ENCODE measurements at regions not wholly inside any gene's neighbourhood (a gene's known extent, or its start where the extent isn't known, plus 50 kb on each side); places are given as distances from the start of the nearest gene placed in this dataset.

DNA sequence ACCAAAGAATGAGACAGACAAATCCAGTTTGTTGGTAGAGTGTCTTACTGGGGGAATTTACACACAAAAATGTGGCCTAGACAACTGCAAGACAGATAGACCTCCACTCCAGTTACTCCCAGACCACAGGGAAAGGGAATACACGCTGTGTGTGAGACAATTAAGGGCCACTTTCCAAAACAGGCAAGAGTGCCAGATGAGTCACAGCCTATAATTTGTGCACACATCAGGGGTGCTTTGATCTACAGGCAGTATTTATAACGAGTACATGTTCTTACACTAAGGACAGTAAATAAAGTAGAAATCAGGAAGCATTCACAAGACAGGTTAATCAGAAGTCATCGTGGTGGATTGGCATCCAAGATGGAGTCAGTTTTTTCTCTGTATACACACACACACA is 114.8 kb downstream of the ZNF622 start:
- no peak for TF ChIP-seq CTCF (IDR thresholded peaks at IDR 0.05; ENCODE audit: insufficient read depth, low read depth, low read length, missing control alignments)
- no peak for DNase-seq (ENCODE audit: low read depth)
- H3K4me3 ChIP-seq (ENCODE audit: low read depth, low read length) = no peak overlapping the region

- no peak for TF ChIP-seq CTCF (IDR thresholded peaks at IDR 0.05; ENCODE audit: insufficient read depth, low read depth, low read length, missing control alignments)
- no peak for DNase-seq (ENCODE audit: low read depth)
- no peak overlapping the region for H3K4me3 ChIP-seq (ENCODE audit: low read depth, low read length)
These were observed 119.2 kb downstream of the ZNF622 start for GRCh38 chr5:16346380-16346779.

- no peak for TF ChIP-seq CTCF (IDR thresholded peaks at IDR 0.05; ENCODE audit: insufficient read depth, low read depth, low read length, missing control alignments)
- no peak overlapping the region for H3K4me3 ChIP-seq (ENCODE audit: low read depth, low read length)
- no peak for DNase-seq (ENCODE audit: low read depth)
These were observed 120.1 kb downstream of the ZNF622 start for GRCh38 chr5:16345454-16345853.

DNA sequence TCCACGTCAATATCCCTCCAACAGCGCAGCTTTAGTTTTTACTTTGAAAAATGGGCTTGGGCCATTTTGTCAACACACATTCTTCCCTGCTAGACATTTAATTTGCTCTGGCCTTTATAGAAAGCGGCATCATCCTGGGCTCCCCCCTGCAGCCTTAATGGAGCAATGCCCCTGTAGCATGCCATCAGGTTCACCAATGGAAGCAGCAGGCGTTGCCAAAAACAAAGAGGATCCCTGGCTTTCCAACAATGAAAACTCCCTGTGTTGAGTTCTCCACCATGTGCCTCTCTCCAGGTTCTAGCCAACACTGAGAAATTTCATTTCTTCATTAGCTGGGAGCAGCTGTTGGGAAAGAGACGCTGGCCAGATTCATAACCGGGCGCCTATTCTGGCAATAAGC is 139.5 kb downstream of the ZNF622 start:
- no peak for DNase-seq (ENCODE audit: low read depth)
- no peak for TF ChIP-seq CTCF (IDR thresholded peaks at IDR 0.05; ENCODE audit: insufficient read depth, low read depth, low read length, missing control alignments)
- no peak overlapping the region for H3K4me3 ChIP-seq (ENCODE audit: low read depth, low read length)

DNA sequence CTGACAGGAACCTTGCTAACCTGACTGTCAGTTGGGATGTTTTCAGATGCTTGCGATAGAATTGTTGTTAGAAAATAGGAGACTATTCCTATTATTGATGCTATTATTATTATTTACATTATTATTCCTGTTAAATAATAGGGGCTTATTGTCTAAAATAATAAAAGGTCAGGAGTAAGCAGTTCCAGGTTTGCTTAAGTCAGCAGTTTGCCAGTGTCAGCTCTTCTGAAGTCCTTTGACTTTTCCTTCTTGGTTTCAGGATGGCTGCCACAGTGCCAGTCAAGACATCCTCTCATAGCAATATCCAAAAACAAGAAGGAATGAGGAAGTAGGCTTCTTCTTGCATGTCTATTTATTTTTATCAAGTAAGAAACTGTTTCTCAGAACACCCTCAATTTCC is 141.7 kb upstream of the MARCHF11 start:
- H3K4me3 ChIP-seq (ENCODE audit: low read depth, low read length) = no peak overlapping the region
- no peak for DNase-seq (ENCODE audit: low read depth)
- TF ChIP-seq CTCF (IDR thresholded peaks at IDR 0.05; ENCODE audit: insufficient read depth, low read depth, low read length, missing control alignments) = no peak

DNA sequence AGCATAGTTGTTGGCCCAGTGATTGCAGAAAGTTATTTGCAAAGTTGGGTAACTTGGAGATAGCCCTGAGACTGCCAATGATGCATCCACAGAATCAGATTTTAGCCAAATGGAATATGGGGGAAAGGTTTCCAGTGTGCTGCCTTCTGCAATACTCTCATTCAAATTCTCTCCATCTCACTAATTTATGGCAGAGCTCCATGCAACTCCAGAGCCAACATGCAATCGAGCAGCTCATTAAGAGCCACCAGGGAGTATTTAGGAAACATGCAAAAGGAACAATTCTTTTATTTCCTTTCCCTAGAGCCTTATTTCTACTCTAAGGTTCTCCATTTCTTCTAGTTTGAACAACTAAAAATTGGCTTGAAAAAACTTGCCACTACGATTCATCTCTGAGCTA is 135.9 kb upstream of the MARCHF11 start:
- H3K4me3 ChIP-seq (ENCODE audit: low read depth, low read length) = no peak overlapping the region
- no peak for TF ChIP-seq CTCF (IDR thresholded peaks at IDR 0.05; ENCODE audit: insufficient read depth, low read depth, low read length, missing control alignments)
- DNase-seq (ENCODE audit: low read depth) = no peak

DNA sequence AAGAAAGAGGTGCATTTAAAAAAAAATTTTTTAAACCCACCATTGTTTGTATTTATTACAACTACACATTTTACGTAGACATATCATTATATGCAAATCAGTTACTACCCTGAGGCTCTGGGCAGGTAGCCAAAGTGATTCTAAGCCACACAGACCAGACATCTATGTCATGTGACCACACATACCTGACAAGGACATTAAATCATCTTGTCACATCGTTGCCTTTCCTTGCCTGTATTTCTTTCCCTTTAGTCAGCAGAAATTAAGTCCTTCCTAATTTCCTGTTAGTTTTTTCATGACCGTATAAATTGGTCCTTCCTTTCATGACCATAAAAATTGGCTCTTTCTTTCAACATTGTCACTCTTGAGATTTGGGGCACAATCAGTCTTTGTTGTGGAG is 134.2 kb upstream of the MARCHF11 start:
- no peak for TF ChIP-seq CTCF (IDR thresholded peaks at IDR 0.05; ENCODE audit: insufficient read depth, low read depth, low read length, missing control alignments)
- no peak for DNase-seq (ENCODE audit: low read depth)
- H3K4me3 ChIP-seq (ENCODE audit: low read depth, low read length) = no peak overlapping the region
